ENCODE measurements at regions not wholly inside any gene's neighbourhood (a gene's known extent, or its start where the extent isn't known, plus 50 kb on each side); places are given as distances from the start of the nearest gene placed in this dataset.

GRCh38 chr2:228846161-228846560 lies 424.9 kb downstream of the PID1 start:
- H3K27ac ChIP-seq = no peak overlapping the region
- H3K27me3 ChIP-seq = no peaks in the 10 kb centered on the region
- intact Hi-C loops (cut with DNase I; ENCODE audit: low total_unique reads) = no loop called here
- H3K4me1 ChIP-seq = no peaks in the 10 kb centered on the region
- WGBS, 5 donors = 50 to 63% (median 55%) methylated on average over 2 of the region's 2 CpGs
- no peaks in the 10 kb centered on the region for H3K36me3 ChIP-seq
- H3K4me3 ChIP-seq = no peak overlapping the region
- no peaks in the 10 kb centered on the region for H3K9me3 ChIP-seq
- TF ChIP-seq CTCF (IDR thresholded peaks at IDR 0.05) (no peak), POLR2AphosphoS5 (IDR thresholded peaks at IDR 0.05) (no peak), POLR2A (IDR thresholded peaks at IDR 0.05) (no peak), EP300 (IDR thresholded peaks at IDR 0.05) (no peak)
- no peak for DNase-seq

- 67 to 77% (median 71%) methylated on average over 3 of the region's 3 CpGs for WGBS, 5 donors
- peaks cover 0 to 6% (median 0%) of the 10 kb centered on the region in 4 donors for H3K4me1 ChIP-seq
- H3K27ac ChIP-seq = no peak overlapping the region
- DNase-seq = peak in 1 of 2 donors; percentile 64
- TF ChIP-seq POLR2AphosphoS5 (IDR thresholded peaks at IDR 0.05) = no peak
- TF ChIP-seq EP300 (IDR thresholded peaks at IDR 0.05) = no peak
- TF ChIP-seq POLR2A (IDR thresholded peaks at IDR 0.05) = no peak
- no peak for TF ChIP-seq CTCF (IDR thresholded peaks at IDR 0.05)
- H3K9me3 ChIP-seq = no peaks in the 10 kb centered on the region
- intact Hi-C loops (cut with DNase I; ENCODE audit: low total_unique reads) = no loop called here
- H3K4me3 ChIP-seq = no peak overlapping the region
- H3K36me3 ChIP-seq = no peaks in the 10 kb centered on the region
- H3K27me3 ChIP-seq = no peaks in the 10 kb centered on the region
These were observed 425.7 kb downstream of the PID1 start for GRCh38 chr2:228845162-228845925.

GRCh38 chr2:228841877-228842276 lies 429.2 kb downstream of the PID1 start:
- Histone ChIP-seq H3K4me3 (no peak overlapping the region), H3K9me3 (no peaks in the 10 kb centered on the region), H3K4me1 (peaks cover 0 to 6% (median 0%) of the 10 kb centered on the region in 4 donors), H3K36me3 (no peaks in the 10 kb centered on the region), H3K27ac (peak overlapping the region in 1 of 5 donors; percentile 44), H3K27me3 (no peaks in the 10 kb centered on the region)
- DNase-seq = no peak
- TF ChIP-seq CTCF (IDR thresholded peaks at IDR 0.05) (no peak), POLR2A (IDR thresholded peaks at IDR 0.05) (no peak), POLR2AphosphoS5 (IDR thresholded peaks at IDR 0.05) (no peak)
- WGBS, 5 donors = 60 to 71% (median 67%) methylated on average over 3 of the region's 3 CpGs
- intact Hi-C loops (cut with DNase I; ENCODE audit: low total_unique reads) = no loop called here

GRCh38 chr2:228841475-228841874 lies 429.6 kb downstream of the PID1 start:
- Histone ChIP-seq H3K4me3 (no peak overlapping the region), H3K9me3 (no peaks in the 10 kb centered on the region), H3K4me1 (peaks cover 0 to 6% (median 0%) of the 10 kb centered on the region in 4 donors), H3K27ac (peak overlapping the region in 1 of 5 donors; percentile 44), H3K27me3 (no peaks in the 10 kb centered on the region), H3K36me3 (no peaks in the 10 kb centered on the region)
- no peak for DNase-seq
- TF ChIP-seq EP300 (IDR thresholded peaks at IDR 0.05) = no peak
- no peak for TF ChIP-seq CTCF (IDR thresholded peaks at IDR 0.05)
- no peak for TF ChIP-seq POLR2AphosphoS5 (IDR thresholded peaks at IDR 0.05)
- no peak for TF ChIP-seq POLR2A (IDR thresholded peaks at IDR 0.05)
- intact Hi-C loops (cut with DNase I; ENCODE audit: low total_unique reads) = no loop called here
- 46 to 69% (median 50%) methylated on average over 5 of the region's 5 CpGs for WGBS, 5 donors

Measured in stomach (tissue), 8 donors.